ENCODE measurements at regions not wholly inside any gene's neighbourhood (a gene's known extent, or its start where the extent isn't known, plus 50 kb on each side); places are given as distances from the start of the nearest gene placed in this dataset.

- Mint-ChIP-seq H3K4me1 (ENCODE audit: unreplicated experiment) (peaks cover 2% of the 10 kb centered on the region), H3K4me3 (ENCODE audit: unreplicated experiment) (no peak overlapping the region), H3K27ac (ENCODE audit: unreplicated experiment) (no peak overlapping the region), H3K36me3 (ENCODE audit: unreplicated experiment) (no peaks in the 10 kb centered on the region), H3K27me3 (ENCODE audit: unreplicated experiment) (no peaks in the 10 kb centered on the region), H3K9me3 (ENCODE audit: unreplicated experiment) (no peaks in the 10 kb centered on the region)
- DNase-seq (ENCODE audit: extremely low spot score, unreplicated experiment): no peak
- no peak for TF ChIP-seq CTCF (IDR thresholded peaks at IDR 0.05)
Measured at GRCh38 chr1:80869299-80869698, 931.4 kb upstream of the ADGRL2 start.

- Mint-ChIP-seq H3K36me3 (ENCODE audit: unreplicated experiment) (no peaks in the 10 kb centered on the region), H3K4me1 (ENCODE audit: unreplicated experiment) (no peaks in the 10 kb centered on the region), H3K27ac (ENCODE audit: unreplicated experiment) (no peak overlapping the region), H3K4me3 (ENCODE audit: unreplicated experiment) (no peak overlapping the region), H3K27me3 (ENCODE audit: unreplicated experiment) (no peaks in the 10 kb centered on the region), H3K9me3 (ENCODE audit: unreplicated experiment) (no peaks in the 10 kb centered on the region)
- TF ChIP-seq CTCF (IDR thresholded peaks at IDR 0.05): no peak
- DNase-seq (ENCODE audit: extremely low spot score, unreplicated experiment): no peak
Measured at GRCh38 chr1:80847904-80848303, 952.8 kb upstream of the ADGRL2 start.

GRCh38 chr1:80846966-80847365 is 953.8 kb upstream of the ADGRL2 start:
- TF ChIP-seq CTCF (IDR thresholded peaks at IDR 0.05): no peak
- no peaks in the 10 kb centered on the region for H3K27me3 Mint-ChIP-seq (ENCODE audit: unreplicated experiment)
- no peaks in the 10 kb centered on the region for H3K9me3 Mint-ChIP-seq (ENCODE audit: unreplicated experiment)
- DNase-seq (ENCODE audit: extremely low spot score, unreplicated experiment): no peak
- H3K4me3 Mint-ChIP-seq (ENCODE audit: unreplicated experiment): no peak overlapping the region
- no peak overlapping the region for H3K27ac Mint-ChIP-seq (ENCODE audit: unreplicated experiment)
- H3K4me1 Mint-ChIP-seq (ENCODE audit: unreplicated experiment): no peaks in the 10 kb centered on the region
- no peaks in the 10 kb centered on the region for H3K36me3 Mint-ChIP-seq (ENCODE audit: unreplicated experiment)

- no peak for TF ChIP-seq CTCF (IDR thresholded peaks at IDR 0.05)
- no peak for DNase-seq (ENCODE audit: extremely low spot score, unreplicated experiment)
- no peaks in the 10 kb centered on the region for H3K27me3 Mint-ChIP-seq (ENCODE audit: unreplicated experiment)
- H3K27ac Mint-ChIP-seq (ENCODE audit: unreplicated experiment): no peak overlapping the region
- no peaks in the 10 kb centered on the region for H3K4me1 Mint-ChIP-seq (ENCODE audit: unreplicated experiment)
- H3K4me3 Mint-ChIP-seq (ENCODE audit: unreplicated experiment): no peak overlapping the region
- peaks cover 4% of the 10 kb centered on the region for H3K36me3 Mint-ChIP-seq (ENCODE audit: unreplicated experiment)
- peaks cover 8% of the 10 kb centered on the region for H3K9me3 Mint-ChIP-seq (ENCODE audit: unreplicated experiment)
Measured at GRCh38 chr1:80842796-80843195, 957.9 kb upstream of the ADGRL2 start.

GRCh38 chr1:80841261-80841660 is 959.5 kb upstream of the ADGRL2 start:
- no peak for DNase-seq (ENCODE audit: extremely low spot score, unreplicated experiment)
- peaks cover 8% of the 10 kb centered on the region for H3K9me3 Mint-ChIP-seq (ENCODE audit: unreplicated experiment)
- TF ChIP-seq CTCF (IDR thresholded peaks at IDR 0.05): no peak
- no peaks in the 10 kb centered on the region for H3K27me3 Mint-ChIP-seq (ENCODE audit: unreplicated experiment)
- peaks cover 4% of the 10 kb centered on the region for H3K36me3 Mint-ChIP-seq (ENCODE audit: unreplicated experiment)
- no peak overlapping the region for H3K4me3 Mint-ChIP-seq (ENCODE audit: unreplicated experiment)
- no peaks in the 10 kb centered on the region for H3K4me1 Mint-ChIP-seq (ENCODE audit: unreplicated experiment)
- H3K27ac Mint-ChIP-seq (ENCODE audit: unreplicated experiment): no peak overlapping the region
